ENCODE measurements at regions not wholly inside any gene's neighbourhood (a gene's known extent, or its start where the extent isn't known, plus 50 kb on each side); places are given as distances from the start of the nearest gene placed in this dataset.
A peak's percentile ranks its signal among the peaks of the same experiment; 100 is the strongest.
"Not testable (repeated sequence)": the region's sequence is repeated elsewhere in the genome, so short reads cannot be mapped to it uniquely, and the experiment has no call there.

- not testable (repeated sequence) for DNase-seq; H3K27ac Mint-ChIP-seq; H3K4me3 Mint-ChIP-seq; H3K27me3 Mint-ChIP-seq (ENCODE audit: low read depth, poor library complexity); H3K36me3 Mint-ChIP-seq (ENCODE audit: low read depth); H3K9me3 Mint-ChIP-seq
- H3K4me1 Mint-ChIP-seq, result peaks cover 13% of the 10 kb centered on the region
These were observed 52.7 kb upstream of the FOXO6 start for GRCh38 chr1:41308520-41308919.

- peak; percentile 30 for DNase-seq
- H3K27me3 Mint-ChIP-seq (ENCODE audit: low read depth, poor library complexity), result peaks cover 12% of the 10 kb centered on the region
- H3K9me3 Mint-ChIP-seq, result peaks cover 12% of the 10 kb centered on the region
- no peak for TF ChIP-seq CTCF (IDR thresholded peaks at IDR 0.05)
- H3K4me3 Mint-ChIP-seq, result no peak overlapping the region
- H3K36me3 Mint-ChIP-seq (ENCODE audit: low read depth), result peaks cover 7% of the 10 kb centered on the region
- peak overlapping the region; percentile 10 for H3K27ac Mint-ChIP-seq
- H3K4me1 Mint-ChIP-seq, result peaks cover 13% of the 10 kb centered on the region
These were observed 55.5 kb upstream of the FOXO6 start for GRCh38 chr1:41305576-41306363.

DNA sequence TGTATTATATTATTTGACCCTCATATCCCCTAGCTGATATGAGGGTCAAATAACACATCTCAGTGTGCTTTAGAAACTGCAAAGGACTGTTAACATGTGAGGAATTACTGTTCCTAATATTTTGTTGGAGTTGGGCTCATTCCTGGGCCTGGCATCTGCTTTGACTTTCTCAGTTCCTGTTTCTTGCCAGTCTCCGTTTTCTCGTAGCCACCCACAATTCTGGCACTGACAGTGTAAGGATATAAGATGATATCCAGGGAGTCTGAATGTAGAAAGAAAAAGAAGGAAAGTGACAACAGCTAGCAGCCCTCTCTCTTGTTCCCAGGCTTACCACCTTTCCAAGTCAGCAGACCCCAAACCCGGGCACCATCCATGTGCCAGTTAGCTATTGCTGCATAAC lies 54.4 kb upstream of the SCMH1 start:
- H3K4me3 Mint-ChIP-seq, result no peak overlapping the region
- TF ChIP-seq CTCF (IDR thresholded peaks at IDR 0.05), result no peak
- DNase-seq, result no peak
- no peaks in the 10 kb centered on the region for H3K4me1 Mint-ChIP-seq
- no peak overlapping the region for H3K27ac Mint-ChIP-seq
- no peaks in the 10 kb centered on the region for H3K36me3 Mint-ChIP-seq (ENCODE audit: low read depth)
- H3K9me3 Mint-ChIP-seq, result no peaks in the 10 kb centered on the region
- peaks cover 32% of the 10 kb centered on the region for H3K27me3 Mint-ChIP-seq (ENCODE audit: low read depth, poor library complexity)

GRCh38 chr1:41294216-41294615 lies 52.1 kb upstream of the SCMH1 start:
- Mint-ChIP-seq H3K36me3 (ENCODE audit: low read depth) (no peaks in the 10 kb centered on the region), H3K27me3 (ENCODE audit: low read depth, poor library complexity) (peaks cover 51% of the 10 kb centered on the region), H3K4me3 (no peak overlapping the region), H3K9me3 (no peaks in the 10 kb centered on the region), H3K4me1 (no peaks in the 10 kb centered on the region), H3K27ac (no peak overlapping the region)
- TF ChIP-seq CTCF (IDR thresholded peaks at IDR 0.05), result no peak
- DNase-seq, result no peak

GRCh38 chr1:41293779-41294178 lies 51.7 kb upstream of the SCMH1 start:
- no peak for DNase-seq
- H3K9me3 Mint-ChIP-seq, result no peaks in the 10 kb centered on the region
- H3K4me1 Mint-ChIP-seq, result no peaks in the 10 kb centered on the region
- no peak overlapping the region for H3K4me3 Mint-ChIP-seq
- H3K27me3 Mint-ChIP-seq (ENCODE audit: low read depth, poor library complexity), result peaks cover 52% of the 10 kb centered on the region
- no peak for TF ChIP-seq CTCF (IDR thresholded peaks at IDR 0.05)
- H3K27ac Mint-ChIP-seq, result no peak overlapping the region
- no peaks in the 10 kb centered on the region for H3K36me3 Mint-ChIP-seq (ENCODE audit: low read depth)

Measured in nephron progenitor cell (in vitro differentiated cells).